GM23338 (cell line): ENCODE measurements at regions not wholly inside any gene's neighbourhood (a gene's known extent, or its start where the extent isn't known, plus 50 kb on each side); places are given as distances from the start of the nearest gene placed in this dataset.

ENCODE experiments used
- ATAC-seq: fragments of 200-7000 bp; cut with Tn5 transposase; 3 replicates; pipeline ENCODE4 v1.9.1; 2020
- DNase-seq: peaks from one replicate; pipeline ENCODE4 v3.0.0-alpha.2; 2015; ENCODE audit warnings: low spot score
- H2AFZ ChIP-seq: fragments of 200-600 bp; sonication (generic); 2 replicates; pipeline ENCODE4 v1.8.0; 2016; ENCODE audit warnings: antibody characterized with exemption, mild to moderate bottlenecking, moderate library complexity
- H3F3A ChIP-seq: fragments of 200-600 bp; sonication (generic); replicated peaks from 2 replicates; pipeline ENCODE4 v1.8.0; 2017; ENCODE audit warnings: antibody characterized with exemption, mixed run types, low read depth
- H3K27ac ChIP-seq: fragments of 200-600 bp; sonication (generic); 2 replicates; pipeline ENCODE4 v1.6.1; 2016; ENCODE audit warnings: low read depth
- H3K27me3 ChIP-seq: fragments of 200-600 bp; sonication (generic); 2 replicates; pipeline ENCODE4 v1.8.0; 2016; ENCODE audit warnings: mild to moderate bottlenecking, mixed run types, moderate library complexity; ENCODE audit not compliant: insufficient read depth
- H3K36me3 ChIP-seq: fragments of 200-600 bp; sonication (generic); 2 replicates; pipeline ENCODE4 v1.8.0; 2016; ENCODE audit warnings: mild to moderate bottlenecking; ENCODE audit not compliant: insufficient read depth
- H3K4me1 ChIP-seq: fragments of 200-600 bp; sonication (generic); 2 replicates; pipeline ENCODE4 v1.8.0; 2016; ENCODE audit warnings: mild to moderate bottlenecking, moderate library complexity; ENCODE audit not compliant: insufficient read depth
- H3K4me2 ChIP-seq: fragments of 200-600 bp; sonication (generic); 2 replicates; pipeline ENCODE4 v1.7.1; 2017; ENCODE audit warnings: mixed run types
- H3K4me3 ChIP-seq: fragments of 200-600 bp; sonication (generic); 2 replicates; pipeline ENCODE4 v1.6.1; 2016; ENCODE audit warnings: mixed run types
- H3K79me2 ChIP-seq: fragments of 200-600 bp; sonication (generic); replicated peaks from 2 replicates; pipeline ENCODE4 v1.8.0; 2017; ENCODE audit warnings: mild to moderate bottlenecking; ENCODE audit not compliant: insufficient read depth
- H3K9me2 ChIP-seq: fragments of 200-600 bp; sonication (generic); 2 replicates; pipeline ENCODE4 v1.8.0; 2017; ENCODE audit not compliant: insufficient read depth
- H4K20me1 ChIP-seq: fragments of 200-600 bp; sonication (generic); replicated peaks from 2 replicates; pipeline ENCODE4 v1.8.0; 2017; ENCODE audit warnings: mild to moderate bottlenecking; ENCODE audit not compliant: insufficient read depth
- H3K27ac Mint-ChIP-seq: 2 replicates; pipeline ENCODE4 v1.8.0; 2020; ENCODE audit warnings: inconsistent platforms, mild to moderate bottlenecking, moderate library complexity, mixed read lengths
- H3K27me3 Mint-ChIP-seq: 3 replicates; pipeline ENCODE4 v1.8.0; 2022; ENCODE audit warnings: low read depth, mild to moderate bottlenecking, moderate library complexity, mixed read lengths, inconsistent platforms; ENCODE audit not compliant: insufficient read depth, poor library complexity
- H3K36me3 Mint-ChIP-seq: 3 replicates; pipeline ENCODE4 v1.8.0; 2021; ENCODE audit warnings: low read depth, mild to moderate bottlenecking, inconsistent platforms, moderate library complexity, mixed read lengths
- H3K4me1 Mint-ChIP-seq: 3 replicates; pipeline ENCODE4 v1.8.0; 2020; ENCODE audit warnings: mild to moderate bottlenecking, inconsistent platforms, mixed read lengths
- H3K4me3 Mint-ChIP-seq: 3 replicates; pipeline ENCODE4 v1.8.0; 2021; ENCODE audit warnings: moderate library complexity, mild to moderate bottlenecking, inconsistent platforms, mixed read lengths
- H3K9me3 Mint-ChIP-seq: 3 replicates; pipeline ENCODE4 v1.8.0; 2020; ENCODE audit warnings: moderate library complexity, mild to moderate bottlenecking, inconsistent platforms, mixed read lengths
- CREB1 ChIP-seq: fragments of 250-450 bp; sonication (Bioruptor Pico); IDR thresholded peaks from 2 replicates; pipeline ENCODE4 v1.5.0; 2020; ENCODE audit warnings: low read depth, mild to moderate bottlenecking, moderate library complexity
- CTCF ChIP-seq, 2 experiments: fragments of 200-600 bp in 1 of 2; sonication (generic) in 1 of 2; conservative IDR thresholded peaks; 2 replicates each; pipeline versions ENCODE4 v1.5.1 to v1.6.1; 2016 to 2017; ENCODE audit warnings: antibody characterized with exemption in 2 of 2, low read depth in 2 of 2, mild to moderate bottlenecking in 2 of 2, moderate library complexity in 1 of 2
- ETS1 ChIP-seq: IDR thresholded peaks from 2 replicates; pipeline ENCODE4 v1.6.1; 2016; ENCODE audit warnings: antibody characterized with exemption
- EZH2 ChIP-seq: fragments of 200-600 bp; sonication (generic); IDR thresholded peaks from one replicate; pipeline ENCODE4 v1.8.0; 2017; ENCODE audit warnings: antibody characterized with exemption, mild to moderate bottlenecking, low read depth; ENCODE audit not compliant: unreplicated experiment
- EZH2phosphoT487 ChIP-seq: fragments of 200-600 bp; sonication (generic); IDR thresholded peaks from one replicate; pipeline ENCODE4 v1.8.1; 2018; ENCODE audit warnings: antibody characterized with exemption; ENCODE audit not compliant: unreplicated experiment
- JUNB ChIP-seq: IDR thresholded peaks from one replicate; pipeline ENCODE4 v1.6.1; 2016; ENCODE audit warnings: antibody characterized with exemption; ENCODE audit not compliant: unreplicated experiment
- NANOG ChIP-seq: IDR thresholded peaks from 2 replicates; pipeline ENCODE4 v1.6.1; 2016; ENCODE audit warnings: antibody characterized with exemption, borderline replicate concordance
- POLR2AphosphoS5 ChIP-seq: IDR thresholded peaks from 2 replicates; pipeline ENCODE4 v1.6.1; 2016; ENCODE audit warnings: antibody characterized with exemption, low read depth
- REST ChIP-seq: IDR thresholded peaks from one replicate; pipeline ENCODE4 v1.6.1; 2018; ENCODE audit warnings: antibody characterized with exemption; ENCODE audit not compliant: unreplicated experiment
- STAT1 ChIP-seq: IDR thresholded peaks from one replicate; pipeline ENCODE4 v1.6.1; 2016; ENCODE audit warnings: antibody characterized with exemption; ENCODE audit not compliant: unreplicated experiment
- ZNF114 ChIP-seq: fragments of 250-450 bp; sonication (Bioruptor Pico); IDR thresholded peaks from 2 replicates; pipeline ENCODE4 v1.5.0; 2020; ENCODE audit warnings: mild to moderate bottlenecking, moderate library complexity
- ZNF331 ChIP-seq: fragments of 250-450 bp; sonication (Bioruptor Pico); IDR thresholded peaks from 2 replicates; pipeline ENCODE4 v1.5.0; 2020; ENCODE audit warnings: low read depth, mild to moderate bottlenecking, moderate library complexity
- ZNF462 ChIP-seq: fragments of 250-450 bp; sonication (Bioruptor Pico); IDR thresholded peaks from 2 replicates; pipeline ENCODE4 v1.5.0; 2020; ENCODE audit warnings: mild to moderate bottlenecking, moderate library complexity

- Histone ChIP-seq H3K27ac (no peak overlapping the region), H3K4me1 (no peaks in the 10 kb centered on the region), H3K36me3 (peaks cover 11% of the 10 kb centered on the region; the same call in 1 of the 2 replicates), H3K79me2 (no peaks in the 10 kb centered on the region), H3F3A (no peaks in the 10 kb centered on the region), H3K4me3 (no peak overlapping the region), H2AFZ (no peak overlapping the region), H3K4me2 (no peak overlapping the region), H4K20me1 (no peaks in the 10 kb centered on the region), H3K27me3 (no peaks in the 10 kb centered on the region), H3K9me2 (0 out of 2 replicates have a peak, but pooled peaks cover 5% of the 10 kb centered on the region)
- ATAC-seq (no peak), DNase-seq (no peak)
- Mint-ChIP-seq H3K4me3 (no peak overlapping the region), H3K27ac (no peak overlapping the region), H3K36me3 (peaks cover 33% of the 10 kb centered on the region), H3K4me1 (no peaks in the 10 kb centered on the region; the same call in 2 of the 3 replicates), H3K9me3 (peaks cover 33% of the 10 kb centered on the region), H3K27me3 (no peaks in the 10 kb centered on the region)
- TF ChIP-seq STAT1 (no peak), JUNB (no peak), CTCF (conservative IDR thresholded peaks at IDR 0.05; ENCODE audit: low read depth in 2 of 2) (no peak), ZNF114 (CRISPR knock-in tag) (no peak), CREB1 (CRISPR knock-in tag) (no peak), REST (no peak), POLR2AphosphoS5 (no peak), ETS1 (no peak), EZH2phosphoT487 (no peak), NANOG (no peak), EZH2 (no peak), ZNF462 (CRISPR knock-in tag) (no peak), ZNF331 (no peak)
Measured at GRCh38 chr9:78521680-78522079, 224.8 kb downstream of the PSAT1 start.
